ENCODE measurements at regions not wholly inside any gene's neighbourhood (a gene's known extent, or its start where the extent isn't known, plus 50 kb on each side); places are given as distances from the start of the nearest gene placed in this dataset.

GRCh38 chr20:39234520-39235095 is 272.5 kb downstream of the DHX35 start:
- TF ChIP-seq POLR2AphosphoS5 (IDR thresholded peaks at IDR 0.05; ENCODE audit: insufficient read depth in 1 of 2, low read depth in 1 of 2) (no peak), POLR2A (IDR thresholded peaks at IDR 0.05) (no peak)
- TF ChIP-seq, protein P1, sequence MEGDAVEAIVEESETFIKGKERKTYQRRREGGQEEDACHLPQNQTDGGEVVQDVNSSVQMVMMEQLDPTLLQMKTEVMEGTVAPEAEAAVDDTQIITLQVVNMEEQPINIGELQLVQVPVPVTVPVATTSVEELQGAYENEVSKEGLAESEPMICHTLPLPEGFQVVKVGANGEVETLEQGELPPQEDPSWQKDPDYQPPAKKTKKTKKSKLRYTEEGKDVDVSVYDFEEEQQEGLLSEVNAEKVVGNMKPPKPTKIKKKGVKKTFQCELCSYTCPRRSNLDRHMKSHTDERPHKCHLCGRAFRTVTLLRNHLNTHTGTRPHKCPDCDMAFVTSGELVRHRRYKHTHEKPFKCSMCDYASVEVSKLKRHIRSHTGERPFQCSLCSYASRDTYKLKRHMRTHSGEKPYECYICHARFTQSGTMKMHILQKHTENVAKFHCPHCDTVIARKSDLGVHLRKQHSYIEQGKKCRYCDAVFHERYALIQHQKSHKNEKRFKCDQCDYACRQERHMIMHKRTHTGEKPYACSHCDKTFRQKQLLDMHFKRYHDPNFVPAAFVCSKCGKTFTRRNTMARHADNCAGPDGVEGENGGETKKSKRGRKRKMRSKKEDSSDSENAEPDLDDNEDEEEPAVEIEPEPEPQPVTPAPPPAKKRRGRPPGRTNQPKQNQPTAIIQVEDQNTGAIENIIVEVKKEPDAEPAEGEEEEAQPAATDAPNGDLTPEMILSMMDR (IDR thresholded peaks at IDR 0.05) = no peak
